HCT116 (cell line): ENCODE measurements at regions not wholly inside any gene's neighbourhood (a gene's known extent, or its start where the extent isn't known, plus 50 kb on each side); places are given as distances from the start of the nearest gene placed in this dataset.

Source experiments
- ATAC-seq: fragments of 200-7000 bp; cut with Tn5 transposase; 2 replicates; pipeline ENCODE4 v1.9.1; 2020; ENCODE audit warnings: mild to moderate bottlenecking, moderate library complexity
- BruUV-seq: library from RNA; stranded (reverse); fragments of 400-500 nt; replicated peaks from 2 replicates; lab custom pipeline; 2021; lab: Mats Ljungman, UMichigan
- CTCF ChIA-PET: fragments of 300-600 bp; sonication (Branson Sonifier 250); formaldehyde crosslinking; loops from one replicate; lab custom pipeline; 2021; ENCODE audit warnings: antibody characterized with exemption; lab: Charles Lee
- POLR2A ChIA-PET: fragments of 300-600, 350-600 bp; sonication (Branson Sonifier 250); formaldehyde crosslinking; loops from one replicate; lab custom pipeline; 2021; ENCODE audit warnings: antibody characterized with exemption; lab: Charles Lee
- RAD21 ChIA-PET, 2 experiments: fragments of 300-600 bp; sonication (Branson Sonifier 250); formaldehyde crosslinking; loops; one replicate each; lab custom pipeline; 2023; ENCODE audit warnings: low total read pairs in 2 of 2; ENCODE audit not compliant: uncharacterized antibody in 2 of 2, unreplicated experiment in 2 of 2, low non-redundant PET in 1 of 2; lab: Charles Lee
- DNase-seq: peaks from one replicate; pipeline ENCODE4 v3.0.0-alpha.2; 2010; ENCODE audit warnings: low read depth, low spot score
- H2AFZ ChIP-seq: fragments of 200-600 bp; shearing (Covaris generic), sonication (generic); 2 replicates; pipeline ENCODE4 v1.6.1; 2017; ENCODE audit warnings: low read depth, mixed run types, mixed read lengths, antibody characterized with exemption, low read length; ENCODE audit not compliant: poor library complexity, severe bottlenecking
- H3K27ac ChIP-seq: 2 replicates; pipeline ENCODE4 v1.5.1; 2012; ENCODE audit warnings: low read depth, low read length
- H3K27me3 ChIP-seq: fragments of 200-600 bp; sonication (generic); 2 replicates; pipeline ENCODE4 v1.6.1; 2016; ENCODE audit warnings: mixed run types, low read length, mixed read lengths; ENCODE audit not compliant: insufficient read depth
- H3K36me3 ChIP-seq, 2 experiments: fragments of 200-500 bp in 1 of 2; fragments of 200-600 bp in 1 of 2; sonication (Bioruptor generic) in 1 of 2; sonication (generic) in 1 of 2; 2 replicates each; pipeline versions ENCODE4 v1.5.1 to v1.6.1; 2014 to 2016; ENCODE audit warnings: low read length in 2 of 2, inconsistent platforms in 1 of 2, mixed read lengths in 1 of 2, mixed run types in 1 of 2; ENCODE audit not compliant: insufficient read depth in 2 of 2, control insufficient read depth in 1 of 2
- H3K4me1 ChIP-seq, 2 experiments: fragments of 200-600 bp in 1 of 2; sonication (generic) in 1 of 2; 2 replicates each; pipeline versions ENCODE4 v1.5.1 to v1.6.1; 2012 to 2017; ENCODE audit warnings: low read length in 2 of 2, inconsistent platforms in 1 of 2, mild to moderate bottlenecking in 1 of 2, mixed read lengths in 1 of 2, mixed run types in 1 of 2, moderate library complexity in 1 of 2; ENCODE audit not compliant: insufficient read depth in 2 of 2, control insufficient read depth in 1 of 2
- H3K4me2 ChIP-seq: fragments of 200-600 bp; sonication (generic); 2 replicates; pipeline ENCODE4 v1.6.1; 2017; ENCODE audit warnings: mixed run types, low read length, mixed read lengths
- H3K4me3 ChIP-seq, 2 experiments: fragments of 200-600 bp in 1 of 2; sonication (generic) in 1 of 2; replicated peaks in 1 of 2; 2 replicates each; pipeline ENCODE4 v1.5.1; 2011 to 2016; ENCODE audit warnings: low read length in 2 of 2, control low read depth in 1 of 2, low read depth in 1 of 2, mild to moderate bottlenecking in 1 of 2, mixed read lengths in 1 of 2, mixed run types in 1 of 2
- H3K79me2 ChIP-seq: fragments of 200-600 bp; sonication (generic); 2 replicates; pipeline ENCODE4 v1.6.1; 2017; ENCODE audit warnings: mild to moderate bottlenecking, mixed run types, low read length, moderate library complexity, mixed read lengths; ENCODE audit not compliant: insufficient read depth
- H3K9ac ChIP-seq: fragments of 200-600 bp; sonication (generic); 2 replicates; pipeline ENCODE4 v1.6.1; 2016; ENCODE audit warnings: low read length, mixed read lengths
- H3K9me2 ChIP-seq: fragments of 200-600 bp; sonication (generic), shearing (Covaris generic); 2 replicates; pipeline ENCODE4 v1.6.1; 2017; ENCODE audit warnings: mixed run types, mild to moderate bottlenecking, moderate library complexity; ENCODE audit not compliant: insufficient read depth
- H3K9me3 ChIP-seq, 2 experiments: fragments of 200-500 bp in 1 of 2; fragments of 200-600 bp in 1 of 2; sonication (Bioruptor generic) in 1 of 2; sonication (generic) in 1 of 2; 2 replicates each; pipeline ENCODE4 v1.6.1; 2014 to 2017; ENCODE audit warnings: low read length in 2 of 2, mixed read lengths in 2 of 2, inconsistent platforms in 1 of 2, low read depth in 1 of 2, mild to moderate bottlenecking in 1 of 2, mixed run types in 1 of 2, moderate library complexity in 1 of 2; ENCODE audit not compliant: control insufficient read depth in 1 of 2, insufficient read depth in 1 of 2
- H4K20me1 ChIP-seq: fragments of 200-600 bp; sonication (generic), shearing (Covaris generic); 2 replicates; pipeline ENCODE4 v1.6.1; 2017; ENCODE audit warnings: mixed run types, mild to moderate bottlenecking, moderate library complexity; ENCODE audit not compliant: insufficient read depth
- ATF3 ChIP-seq: IDR thresholded peaks from 2 replicates; pipeline ENCODE4 v1.6.1; 2012
- CBX3 ChIP-seq: IDR thresholded peaks from 2 replicates; pipeline ENCODE4 v1.6.1; 2012; ENCODE audit warnings: low read depth
- CTCF ChIP-seq, 3 experiments: fragments of 200-600 bp in 1 of 3; sonication (generic) in 1 of 3; IDR thresholded peaks in 2 of 3; conservative IDR thresholded peaks in 1 of 3; 2 replicates each; pipeline ENCODE4 v1.5.1; 2012 to 2017; ENCODE audit warnings: low read depth in 2 of 3, low read length in 2 of 3, antibody characterized with exemption in 1 of 3, borderline replicate concordance in 1 of 3, control low read depth in 1 of 3, mild to moderate bottlenecking in 1 of 3, mixed read lengths in 1 of 3, mixed run types in 1 of 3, moderate library complexity in 1 of 3; ENCODE audit not compliant: insufficient read depth in 1 of 3
- EGR1 ChIP-seq: IDR thresholded peaks from 2 replicates; pipeline ENCODE4 v1.6.1; 2012; ENCODE audit warnings: low read depth
- ELF1 ChIP-seq: IDR thresholded peaks from 2 replicates; pipeline ENCODE4 v1.6.1; 2012; ENCODE audit warnings: low read depth, borderline replicate concordance
- EZH2phosphoT487 ChIP-seq: fragments of 200-600 bp; IDR thresholded peaks from 2 replicates; pipeline ENCODE4 v1.6.1; 2018; ENCODE audit warnings: antibody characterized with exemption, borderline replicate concordance
- JUND ChIP-seq: IDR thresholded peaks from 2 replicates; pipeline ENCODE4 v1.6.1; 2012
- MAX ChIP-seq: IDR thresholded peaks from 2 replicates; pipeline ENCODE4 v1.6.1; 2012
- POLR2AphosphoS5 ChIP-seq: IDR thresholded peaks from 2 replicates; pipeline ENCODE4 v1.6.1; 2011; ENCODE audit warnings: mild to moderate bottlenecking, low read depth, low read length, moderate library complexity
- RAD21 ChIP-seq: IDR thresholded peaks from 2 replicates; pipeline ENCODE4 v1.6.1; 2012; ENCODE audit warnings: low read depth, mild to moderate bottlenecking
- REST ChIP-seq: IDR thresholded peaks from 2 replicates; pipeline ENCODE4 v1.6.1; 2012; ENCODE audit warnings: low read depth
- TCF7L2 ChIP-seq: IDR thresholded peaks from 2 replicates; pipeline ENCODE4 v1.7.0; 2011; ENCODE audit warnings: borderline replicate concordance, inconsistent platforms; ENCODE audit not compliant: insufficient read depth, insufficient read length; ENCODE audit errors: extremely low read depth
- YY1 ChIP-seq: IDR thresholded peaks from 2 replicates; pipeline ENCODE4 v1.6.1; 2011; ENCODE audit warnings: low read length, low read depth, moderate library complexity, mild to moderate bottlenecking; ENCODE audit not compliant: insufficient replicate concordance; ENCODE audit errors: extremely low read depth
- ZBTB33 ChIP-seq: IDR thresholded peaks from 2 replicates; pipeline ENCODE4 v1.6.1; 2011; ENCODE audit warnings: mild to moderate bottlenecking, low read length, moderate library complexity; ENCODE audit not compliant: insufficient replicate concordance; ENCODE audit errors: extremely low read depth
- ZFX ChIP-seq: fragments of 450-650 bp; IDR thresholded peaks from 2 replicates; pipeline ENCODE4 v1.6.1; 2017
- intact Hi-C: fragments of 100-400 bp; cut with micrococcal nuclease; formaldehyde crosslinking; loops from 2 replicates; pipeline ENCODE4 v1.10.0; 2022

GRCh38 chr9:2263665-2264064 is 248.5 kb downstream of the SMARCA2 start:
- BruUV-seq = no TSS peak
- H3K36me3 ChIP-seq = no peaks in the 10 kb centered on the region
- POLR2A ChIA-PET = no interaction called here
- TF ChIP-seq RAD21 (no peak), REST (no peak), POLR2AphosphoS5 (no peak), JUND (no peak), MAX (no peak), ZFX (no peak), EZH2phosphoT487 (no peak), ZBTB33 (no peak), YY1 (no peak), ELF1 (no peak), EGR1 (no peak), TCF7L2 (no peak), ATF3 (no peak), CBX3 (no peak), CTCF (IDR thresholded peaks at IDR 0.05 in 2 of 3, conservative IDR thresholded peaks at IDR 0.05 in 1 of 3; ENCODE audit: borderline replicate concordance in 1 of 3, insufficient read depth in 1 of 3, low read depth in 2 of 3, low read length in 2 of 3) (no peak)
- TF ChIP-seq, all 23 proteins: peak for 0
- ATAC-seq (no peak), DNase-seq (no peak)
- Histone ChIP-seq H3K9me2 (no peaks in the 10 kb centered on the region), H3K9me3 (no peaks in the 10 kb centered on the region), H4K20me1 (no peaks in the 10 kb centered on the region), H3K4me2 (no peak overlapping the region), H3K4me1 (peaks cover 24 to 27% of the 10 kb centered on the region in 2 experiments), H2AFZ (no peak overlapping the region), H3K79me2 (no peaks in the 10 kb centered on the region), H3K27me3 (0 out of 2 replicates have a peak, but pooled peaks cover 3% of the 10 kb centered on the region), H3K27ac (no peak overlapping the region), H3K9ac (no peak overlapping the region), H3K4me3 (no peak overlapping the region)
- intact Hi-C loops = no loop called here
- ChIA-PET RAD21 (no interaction called here), CTCF (no interaction called here)
